Osteoblast (primary cell): ENCODE measurements at regions not wholly inside any gene's neighbourhood (a gene's known extent, or its start where the extent isn't known, plus 50 kb on each side); places are given as distances from the start of the nearest gene placed in this dataset.

Experiments used
- DNase-seq: peaks from one replicate; pipeline ENCODE4 v3.0.0; 2011; ENCODE audit warnings: low spot score, mixed read lengths; ENCODE audit not compliant: insufficient read length; ENCODE audit errors: missing footprints
- H2AFZ ChIP-seq: 2 replicates; pipeline ENCODE4 v1.6.0; 2011; ENCODE audit warnings: mild to moderate bottlenecking, low read length
- H3K27ac ChIP-seq: 2 replicates; pipeline ENCODE4 v1.5.1; 2011; ENCODE audit warnings: mild to moderate bottlenecking, low read depth, low read length, moderate library complexity
- H3K27me3 ChIP-seq: 2 replicates; pipeline ENCODE4 v1.6.0; 2012; ENCODE audit warnings: mild to moderate bottlenecking, control low read depth, inconsistent platforms, low read length, moderate library complexity; ENCODE audit not compliant: insufficient read depth
- H3K36me3 ChIP-seq: 2 replicates; pipeline ENCODE4 v1.5.1; 2011; ENCODE audit warnings: mild to moderate bottlenecking, low read length, control low read depth, moderate library complexity; ENCODE audit not compliant: insufficient read depth
- H3K4me1 ChIP-seq: 2 replicates; pipeline ENCODE4 v1.5.1; 2011; ENCODE audit warnings: mild to moderate bottlenecking, low read length, control low read depth, moderate library complexity; ENCODE audit not compliant: insufficient read depth
- H3K4me2 ChIP-seq: 2 replicates; pipeline ENCODE4 v1.6.0; 2011; ENCODE audit warnings: mild to moderate bottlenecking, low read length; ENCODE audit not compliant: insufficient read depth
- H3K4me3 ChIP-seq: fragments of 200-600 bp; sonication (generic); 3 replicates; pipeline ENCODE4 v1.5.1; 2012; ENCODE audit warnings: mild to moderate bottlenecking, low read length, inconsistent platforms; ENCODE audit not compliant: insufficient read depth
- H3K79me2 ChIP-seq: 2 replicates; pipeline ENCODE4 v1.6.0; 2012; ENCODE audit warnings: mild to moderate bottlenecking, low read length, control low read depth, inconsistent platforms; ENCODE audit not compliant: insufficient read depth
- H3K9me3 ChIP-seq: 2 replicates; pipeline ENCODE4 v1.5.1; 2011; ENCODE audit warnings: low read depth, low read length, control low read depth
- H4K20me1 ChIP-seq: 2 replicates; pipeline ENCODE4 v1.6.0; 2012; ENCODE audit warnings: mild to moderate bottlenecking, low read length, control low read depth; ENCODE audit not compliant: insufficient read depth
- CTCF ChIP-seq: IDR thresholded peaks from 2 replicates; pipeline ENCODE4 v1.5.1; 2011; ENCODE audit warnings: mild to moderate bottlenecking, low read depth, low read length, moderate library complexity; ENCODE audit errors: extremely low read depth

- no peak for DNase-seq
- Histone ChIP-seq H2AFZ (no peak overlapping the region), H3K4me2 (peak overlapping the region; percentile 7), H3K4me3 (no peak overlapping the region), H3K79me2 (no peaks in the 10 kb centered on the region), H3K27ac (no peak overlapping the region), H4K20me1 (no peaks in the 10 kb centered on the region), H3K9me3 (no peaks in the 10 kb centered on the region), H3K27me3 (peaks cover 3% of the 10 kb centered on the region), H3K4me1 (no peaks in the 10 kb centered on the region), H3K36me3 (no peaks in the 10 kb centered on the region)
- TF ChIP-seq CTCF = no peak
Measured at GRCh38 chr1:14181191-14181795, 417.2 kb upstream of the KAZN start.

GRCh38 chr1:14182856-14183255 lies 415.6 kb upstream of the KAZN start:
- Histone ChIP-seq H2AFZ (no peak overlapping the region), H3K4me1 (no peaks in the 10 kb centered on the region), H3K36me3 (no peaks in the 10 kb centered on the region), H3K27me3 (peaks cover 3% of the 10 kb centered on the region), H3K79me2 (no peaks in the 10 kb centered on the region), H3K27ac (no peak overlapping the region), H3K4me3 (no peak overlapping the region), H3K4me2 (no peak overlapping the region), H4K20me1 (no peaks in the 10 kb centered on the region), H3K9me3 (no peaks in the 10 kb centered on the region)
- no peak for DNase-seq
- TF ChIP-seq CTCF = no peak

- no peak overlapping the region for H3K4me3 ChIP-seq
- H3K79me2 ChIP-seq = no peaks in the 10 kb centered on the region
- H2AFZ ChIP-seq = no peak overlapping the region
- H3K4me2 ChIP-seq = no peak overlapping the region
- H3K27ac ChIP-seq = no peak overlapping the region
- no peaks in the 10 kb centered on the region for H3K4me1 ChIP-seq
- H4K20me1 ChIP-seq = no peaks in the 10 kb centered on the region
- H3K9me3 ChIP-seq = no peaks in the 10 kb centered on the region
- no peaks in the 10 kb centered on the region for H3K36me3 ChIP-seq
- peaks cover 3% of the 10 kb centered on the region for H3K27me3 ChIP-seq
- no peak for DNase-seq
- no peak for TF ChIP-seq CTCF
Measured at GRCh38 chr1:14183329-14183728, 415.2 kb upstream of the KAZN start.

GRCh38 chr1:14184454-14184853 lies 414.0 kb upstream of the KAZN start:
- H3K36me3 ChIP-seq = no peaks in the 10 kb centered on the region
- no peaks in the 10 kb centered on the region for H4K20me1 ChIP-seq
- H3K79me2 ChIP-seq = no peaks in the 10 kb centered on the region
- H2AFZ ChIP-seq = no peak overlapping the region
- no peak overlapping the region for H3K4me3 ChIP-seq
- H3K4me1 ChIP-seq = no peaks in the 10 kb centered on the region
- H3K9me3 ChIP-seq = no peaks in the 10 kb centered on the region
- peaks cover 3% of the 10 kb centered on the region for H3K27me3 ChIP-seq
- no peak overlapping the region for H3K4me2 ChIP-seq
- H3K27ac ChIP-seq = no peak overlapping the region
- DNase-seq = no peak
- TF ChIP-seq CTCF = no peak
